HG03025 (cell line): ENCODE measurements at regions not wholly inside any gene's neighbourhood (a gene's known extent, or its start where the extent isn't known, plus 50 kb on each side); places are given as distances from the start of the nearest gene placed in this dataset.

Source experiments
- ATAC-seq: cut with Tn5 transposase; IDR thresholded peaks from one replicate; pipeline ENCODE4 v1.9.1; 2021; ENCODE audit warnings: mild to moderate bottlenecking, moderate library complexity; ENCODE audit not compliant: unreplicated experiment, low FRiP score

GRCh38 chr9:95634114-95634513, 117.3 kb upstream of the PTCH1 start:
- ATAC-seq, result no peak

- no peak for ATAC-seq
Observed at GRCh38 chr9:95629585-95629984, 112.8 kb upstream of the PTCH1 start.

- ATAC-seq, result no peak
Observed at GRCh38 chr9:95627802-95628201, 111.0 kb upstream of the PTCH1 start.

- ATAC-seq, result no peak
Observed at GRCh38 chr9:95626885-95627558, 110.3 kb upstream of the PTCH1 start.

- no peak for ATAC-seq
Observed at GRCh38 chr9:95626341-95626740, 109.6 kb upstream of the PTCH1 start.

GRCh38 chr9:95623640-95624039, 106.9 kb upstream of the PTCH1 start:
- no peak for ATAC-seq

GRCh38 chr9:95620722-95621121, 104.0 kb upstream of the PTCH1 start:
- no peak for ATAC-seq

GRCh38 chr9:95620314-95620713, 103.5 kb upstream of the PTCH1 start:
- no peak for ATAC-seq

- no peak for ATAC-seq
Observed at GRCh38 chr9:95615246-95615645, 98.5 kb upstream of the PTCH1 start.

- ATAC-seq, result no peak
Observed at GRCh38 chr9:95613670-95614069, 96.9 kb upstream of the PTCH1 start.

- ATAC-seq, result no peak
Observed at GRCh38 chr9:95611354-95611753, 94.6 kb upstream of the PTCH1 start.

- no peak for ATAC-seq
Observed at GRCh38 chr9:95610006-95610785, 93.4 kb upstream of the PTCH1 start.

- ATAC-seq, result no peak
Observed at GRCh38 chr9:95609426-95609825, 92.7 kb upstream of the PTCH1 start.

- no peak for ATAC-seq
Observed at GRCh38 chr9:95608341-95608740, 91.6 kb upstream of the PTCH1 start.

- no peak for ATAC-seq
Observed at GRCh38 chr9:95607507-95607906, 90.7 kb upstream of the PTCH1 start.

- no peak for ATAC-seq
Observed at GRCh38 chr9:95606489-95607350, 89.9 kb upstream of the PTCH1 start.

GRCh38 chr9:95605816-95606488, 89.2 kb upstream of the PTCH1 start:
- no peak for ATAC-seq

- no peak for ATAC-seq
Observed at GRCh38 chr9:95605101-95605500, 88.3 kb upstream of the PTCH1 start.

- ATAC-seq, result no peak
Observed at GRCh38 chr9:95598236-95598635, 81.5 kb upstream of the PTCH1 start.

GRCh38 chr9:95595721-95596295, 79.0 kb upstream of the PTCH1 start:
- no peak for ATAC-seq
